Inflammatory macrophage treated with lipopolysaccharide for 4 hours (primary cell): ENCODE measurements at regions not wholly inside any gene's neighbourhood (a gene's known extent, or its start where the extent isn't known, plus 50 kb on each side); places are given as distances from the start of the nearest gene placed in this dataset.

Experiments used
- DNase-seq: peaks from one replicate; pipeline ENCODE4 v3.0.0-alpha.2; 2020

DNA sequence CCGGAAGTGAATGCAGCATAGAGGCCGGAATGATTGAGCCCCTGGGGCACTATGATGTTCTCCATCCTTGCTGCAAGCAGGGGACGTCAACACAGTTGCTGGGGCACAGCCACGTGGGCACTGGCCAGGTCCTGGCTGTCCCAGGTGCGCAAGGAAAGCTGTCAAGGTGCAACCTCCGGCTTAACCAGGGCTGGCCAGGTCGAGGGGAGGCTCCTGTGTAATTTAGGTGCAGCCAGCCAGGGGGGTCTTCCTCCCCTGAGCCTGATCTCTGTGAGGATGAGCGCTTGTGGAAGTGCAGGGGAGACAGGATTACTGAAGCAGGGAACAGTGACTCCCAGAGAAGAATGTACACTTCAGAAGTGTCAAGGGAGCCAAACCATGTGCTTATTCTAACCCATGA is 852.8 kb upstream of the TMEM132C start:
- no peak for DNase-seq

DNA sequence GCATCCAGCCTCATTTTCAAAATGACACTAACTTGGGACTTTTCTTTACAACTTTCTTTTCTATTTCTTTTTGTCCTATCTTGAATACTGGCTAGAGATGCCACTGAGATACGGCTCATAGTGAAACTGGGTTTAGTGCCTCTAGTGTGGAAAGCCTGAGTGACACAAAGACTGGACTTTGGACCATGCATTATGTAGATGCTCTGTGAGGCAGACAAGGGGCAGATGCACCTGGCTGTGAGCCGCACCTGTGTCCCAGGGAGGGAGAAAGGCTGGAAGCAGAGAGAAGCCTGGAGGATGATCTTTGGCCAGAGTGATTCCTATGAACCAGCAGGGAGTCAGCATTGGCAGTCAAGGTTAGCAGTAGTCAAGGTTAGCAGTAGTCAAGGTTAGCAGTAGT is 852.3 kb upstream of the TMEM132C start:
- no peak for DNase-seq

DNA sequence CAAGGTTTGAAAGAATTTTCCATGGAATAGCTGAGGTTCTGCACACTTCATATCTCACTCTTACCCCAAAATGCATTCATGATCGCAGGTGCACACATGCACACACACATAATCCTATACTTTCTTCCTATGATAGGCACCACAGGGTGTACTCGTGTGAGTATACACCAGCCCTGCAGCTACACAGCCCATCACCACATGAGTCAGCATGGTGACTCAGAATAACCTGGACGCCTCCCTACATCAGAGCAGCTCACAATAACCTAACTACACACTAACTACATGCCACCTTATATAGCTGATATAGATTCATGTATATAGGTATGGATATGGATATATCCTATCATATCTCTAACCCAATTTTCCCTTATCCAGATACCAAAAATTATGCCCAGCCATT is 850.2 kb upstream of the TMEM132C start:
- no peak for DNase-seq

DNA sequence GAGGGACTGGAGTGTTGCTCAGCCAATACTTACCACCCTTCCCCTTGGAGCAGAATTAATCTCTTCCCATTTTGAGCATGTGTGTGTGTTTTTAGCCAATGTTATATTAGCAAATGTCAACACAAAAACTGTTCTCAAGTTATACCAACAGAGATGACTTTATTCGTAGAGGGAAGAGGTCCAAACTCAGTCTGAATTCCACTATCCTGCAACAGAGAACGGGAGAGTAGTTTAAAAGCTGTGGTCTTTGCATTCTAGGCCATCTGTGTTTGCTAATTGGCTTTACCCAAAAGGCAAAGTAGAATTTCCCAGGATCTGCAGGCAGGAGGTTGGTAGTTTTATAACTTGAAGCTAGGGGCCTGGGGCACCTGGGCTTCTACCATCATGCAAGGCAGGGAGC is 847.9 kb upstream of the TMEM132C start:
- no peak for DNase-seq

DNA sequence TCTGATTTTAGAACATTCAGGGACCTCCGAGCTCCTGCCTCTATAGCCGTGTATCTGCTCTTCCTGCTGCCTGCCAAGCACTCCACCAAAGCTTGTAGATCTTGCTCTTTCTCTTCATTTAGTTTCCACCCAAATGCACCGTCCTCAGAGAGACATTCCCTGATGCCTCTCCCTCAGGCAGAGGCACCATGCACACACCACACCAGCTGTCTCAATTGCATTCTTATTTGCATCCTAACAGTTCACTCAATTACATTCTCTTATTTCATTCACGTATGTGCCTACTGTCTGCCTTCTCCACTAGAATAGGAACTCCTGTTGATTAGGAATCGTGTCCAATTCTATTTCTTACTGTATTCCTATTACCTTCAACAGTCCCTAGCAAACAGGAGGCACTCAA is 845.4 kb upstream of the TMEM132C start:
- DNase-seq, result no peak

DNA sequence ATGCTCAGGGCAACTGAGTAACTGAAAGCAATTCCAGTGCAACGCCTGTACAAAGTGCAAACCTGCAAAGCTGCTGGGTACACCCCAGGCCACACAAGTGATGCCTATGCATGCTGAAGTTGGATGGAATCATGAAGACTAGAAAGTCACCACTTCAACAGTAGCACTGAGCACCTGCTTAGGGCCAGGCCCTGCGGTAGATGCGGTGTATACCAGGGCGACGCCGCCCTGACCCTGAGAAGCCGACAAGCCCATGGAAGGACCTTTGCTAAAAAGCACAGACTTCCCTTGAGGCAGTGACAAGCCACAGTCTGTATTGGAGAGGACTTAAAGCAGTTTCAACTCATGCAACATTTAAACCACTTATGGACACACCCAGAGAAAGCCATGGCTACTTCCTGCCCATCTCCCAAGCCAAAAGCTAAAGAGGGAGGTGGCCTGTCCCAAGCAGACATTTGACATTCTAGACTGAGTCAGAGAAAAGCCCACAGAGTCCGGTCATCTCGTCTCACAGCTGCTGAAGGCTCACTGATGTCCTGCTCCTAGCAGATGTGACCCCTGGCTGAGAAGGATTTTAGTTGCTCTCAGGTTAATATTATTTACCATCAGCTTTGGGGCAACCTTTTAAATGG is 843.9 kb upstream of the TMEM132C start:
- DNase-seq, result no peak

DNA sequence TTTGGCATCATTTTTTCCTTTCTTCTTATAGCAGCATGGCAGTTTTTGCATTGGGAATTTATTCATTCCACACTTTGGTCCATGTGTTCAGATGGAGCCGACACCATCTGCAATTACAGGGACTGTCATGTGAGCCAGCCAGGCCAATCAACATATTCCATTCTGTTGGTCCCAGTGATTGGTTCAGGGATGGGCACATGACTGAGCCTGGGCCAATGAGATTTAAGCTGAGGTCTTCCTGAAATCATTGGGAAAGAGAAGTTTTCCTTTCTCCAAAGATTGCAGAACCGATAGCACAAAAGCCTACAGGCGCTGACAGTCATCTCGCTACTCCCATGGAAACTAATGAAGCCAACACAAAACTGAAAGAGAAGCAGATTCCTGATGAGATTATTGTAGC is 841.5 kb upstream of the TMEM132C start:
- no peak for DNase-seq

DNA sequence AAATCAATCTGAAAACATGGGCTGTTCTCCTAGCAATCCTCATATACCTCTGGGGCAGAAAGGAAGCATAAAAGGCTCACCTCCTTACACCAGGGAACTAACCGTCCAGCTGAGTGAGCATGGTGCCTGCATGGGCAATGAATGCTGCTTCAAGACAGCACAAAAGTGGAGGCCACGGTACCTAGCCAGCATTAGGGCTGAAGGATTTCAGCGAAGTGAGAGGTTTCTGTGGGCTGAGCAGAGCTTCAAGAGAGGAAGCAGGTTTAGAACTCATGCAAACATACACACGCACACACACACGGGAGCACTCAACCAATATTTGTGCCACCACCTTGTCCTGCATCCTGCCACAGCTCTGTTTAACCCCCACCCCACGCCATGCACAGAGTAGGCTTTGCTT is 838.5 kb upstream of the TMEM132C start:
- DNase-seq, result no peak

DNA sequence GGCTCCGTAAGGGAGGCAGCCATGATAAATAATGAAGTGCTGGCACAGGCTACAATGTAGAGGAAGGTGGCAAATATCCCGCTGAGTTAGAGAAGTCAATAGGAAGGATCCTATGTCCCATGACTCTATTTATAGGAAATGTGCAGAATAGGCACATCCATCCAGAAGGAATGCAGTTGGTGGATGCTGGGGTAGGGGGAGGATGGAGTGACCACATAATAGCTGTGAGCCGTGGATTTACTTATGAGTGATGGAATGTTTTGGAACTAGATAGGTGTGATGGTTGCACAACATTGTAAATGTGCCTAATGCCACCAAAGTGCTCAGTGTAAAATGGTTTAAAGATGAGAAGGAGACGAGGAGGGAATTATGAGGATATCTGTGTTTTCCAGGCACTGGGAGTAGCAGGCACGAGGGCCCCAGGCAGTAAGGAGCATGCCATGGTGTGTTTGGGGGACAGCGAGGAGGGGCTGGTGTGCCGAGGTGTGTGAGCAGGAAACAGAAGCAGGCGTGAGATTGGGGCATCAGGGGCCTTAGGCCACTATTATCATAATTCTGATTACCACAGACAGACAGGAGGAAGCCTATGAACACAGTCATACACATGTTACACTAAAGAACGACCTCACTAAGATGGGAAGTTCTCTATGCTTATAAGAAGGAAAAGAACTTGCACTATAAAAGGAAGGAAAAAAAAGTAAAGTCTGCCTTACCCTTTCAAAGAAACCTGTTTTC is 837.3 kb upstream of the TMEM132C start:
- no peak for DNase-seq

DNA sequence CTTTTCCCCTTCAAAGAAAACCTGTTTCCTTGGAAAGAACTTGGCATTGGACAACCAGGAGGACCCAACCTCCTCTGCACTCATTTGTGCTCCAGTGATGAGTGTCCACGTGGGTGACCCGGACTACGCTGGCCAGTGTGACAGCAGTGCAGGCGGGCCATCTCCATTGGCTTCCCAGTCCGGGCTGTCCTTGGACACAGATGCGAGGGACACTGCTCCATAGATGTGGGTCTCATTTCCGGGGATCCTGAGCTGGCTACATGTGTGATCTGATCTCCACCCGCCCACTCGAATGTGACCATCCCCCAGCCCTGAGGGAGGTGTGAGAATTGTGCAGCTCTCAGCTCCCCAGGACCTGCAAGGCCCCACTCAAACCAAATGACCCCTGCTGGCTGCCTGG is 836.6 kb upstream of the TMEM132C start:
- no peak for DNase-seq

DNA sequence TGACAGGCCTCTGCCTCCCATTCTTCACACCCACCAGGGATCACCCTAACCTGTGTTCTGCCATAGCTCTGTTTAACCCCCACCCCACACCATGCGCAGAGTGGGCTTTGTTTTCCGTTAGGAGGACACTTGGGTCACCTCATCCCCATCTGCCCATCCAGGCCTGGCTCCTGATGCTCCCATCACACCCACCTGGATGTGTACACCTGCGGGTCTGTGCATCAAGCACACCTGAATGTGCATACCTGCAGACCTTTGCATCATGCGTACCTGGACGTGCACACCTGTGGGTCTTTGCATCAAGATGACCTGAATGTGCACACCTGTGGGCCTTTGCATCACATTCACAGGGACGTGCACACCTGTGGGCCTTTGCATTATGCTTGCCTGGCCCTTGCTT is 835.8 kb upstream of the TMEM132C start:
- no peak for DNase-seq

DNA sequence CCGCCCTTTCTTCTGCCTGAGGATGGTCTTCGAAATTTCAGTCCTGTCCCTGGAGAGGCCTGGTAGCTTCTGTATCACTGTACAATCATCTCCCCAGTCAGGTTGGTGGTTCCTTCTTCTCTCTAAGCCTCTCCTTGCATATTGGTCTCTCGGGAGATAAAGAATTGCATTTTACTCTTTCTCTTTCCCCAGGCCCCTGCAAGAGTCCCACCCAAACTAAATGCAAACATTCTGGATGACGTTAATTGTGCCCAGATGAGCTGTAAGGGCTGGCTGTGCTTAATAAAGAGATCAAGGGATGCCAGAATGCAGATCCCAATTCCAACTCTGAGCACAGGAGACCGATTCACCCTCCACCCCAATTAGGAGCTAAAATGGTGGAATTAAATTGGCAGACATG is 835.4 kb upstream of the TMEM132C start:
- no peak for DNase-seq

DNA sequence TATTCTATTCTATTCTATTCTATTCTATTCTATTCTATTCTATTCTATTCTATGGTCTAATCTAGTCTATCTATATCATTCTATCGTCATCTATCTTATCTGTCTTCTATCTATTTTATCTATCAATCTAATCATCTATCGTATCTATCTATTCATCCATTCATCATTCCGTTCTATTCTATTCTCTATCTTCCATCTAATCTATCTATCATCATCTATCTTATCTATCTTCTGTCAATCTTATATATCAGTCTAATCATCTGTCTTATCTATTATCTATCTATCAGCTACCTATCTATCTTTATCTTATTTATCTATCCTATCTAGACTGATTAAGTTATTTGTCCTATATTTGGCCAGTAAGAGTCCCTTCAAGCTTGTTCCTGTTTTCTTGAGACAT is 831.5 kb upstream of the TMEM132C start:
- DNase-seq, result no peak

DNA sequence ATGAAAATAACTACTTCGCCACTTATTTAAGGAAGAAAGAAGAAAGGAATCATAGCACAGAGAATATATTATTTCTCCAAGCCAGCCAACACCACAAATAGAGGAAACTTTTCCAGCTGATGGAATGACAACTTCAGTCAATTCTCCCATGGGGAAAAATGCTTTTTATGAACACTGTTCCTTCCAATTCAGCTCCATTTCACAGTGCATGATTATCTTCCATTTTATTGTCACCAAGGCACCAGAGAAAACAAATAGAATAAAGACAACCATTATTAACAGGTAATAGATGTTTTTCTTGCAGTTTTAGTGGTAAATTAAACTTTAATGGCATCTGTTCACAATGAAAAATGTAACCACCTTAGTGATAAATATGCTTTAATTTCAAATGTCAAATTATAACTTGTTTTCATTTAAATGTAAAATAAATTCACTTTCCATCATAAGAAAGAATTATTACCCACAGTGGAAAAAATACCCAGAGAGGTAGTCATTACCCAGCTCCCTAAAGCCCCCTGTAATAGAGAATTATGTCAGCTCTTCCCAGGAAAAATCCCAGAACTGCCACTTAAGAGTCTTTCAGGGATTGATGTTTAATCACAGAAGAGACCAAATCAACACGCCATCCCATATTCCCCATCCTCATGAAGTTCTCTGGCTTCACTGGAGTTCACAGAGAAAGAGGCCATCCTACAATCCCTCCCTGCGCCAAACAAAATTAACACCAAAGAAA is 828.3 kb upstream of the TMEM132C start:
- DNase-seq, result no peak

DNA sequence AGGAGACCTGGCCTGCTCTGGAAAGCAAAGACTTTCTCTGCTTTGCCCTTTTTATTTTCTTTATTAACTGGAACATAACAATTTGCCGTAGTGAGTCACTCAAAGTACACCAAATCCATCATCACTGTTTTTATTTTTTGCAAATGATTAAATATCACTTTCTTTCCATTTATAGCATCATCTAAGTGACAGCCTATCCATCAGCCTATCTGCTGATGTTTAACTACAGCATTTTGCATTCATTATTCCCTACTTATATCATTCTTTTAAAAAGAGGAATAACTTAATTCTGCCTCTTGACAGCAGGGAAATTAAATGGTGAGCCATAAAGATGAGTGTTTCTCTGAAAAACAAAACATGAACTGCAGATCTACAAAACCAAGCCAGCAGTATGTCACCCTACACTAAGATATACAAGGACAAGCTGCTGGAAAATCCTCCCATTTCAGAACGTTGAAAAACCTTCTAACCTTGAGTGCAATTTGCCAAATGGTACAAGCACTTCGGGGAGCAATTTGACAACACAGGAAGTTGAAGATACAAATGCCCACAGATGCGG is 821.3 kb upstream of the TMEM132C start:
- no peak for DNase-seq

DNA sequence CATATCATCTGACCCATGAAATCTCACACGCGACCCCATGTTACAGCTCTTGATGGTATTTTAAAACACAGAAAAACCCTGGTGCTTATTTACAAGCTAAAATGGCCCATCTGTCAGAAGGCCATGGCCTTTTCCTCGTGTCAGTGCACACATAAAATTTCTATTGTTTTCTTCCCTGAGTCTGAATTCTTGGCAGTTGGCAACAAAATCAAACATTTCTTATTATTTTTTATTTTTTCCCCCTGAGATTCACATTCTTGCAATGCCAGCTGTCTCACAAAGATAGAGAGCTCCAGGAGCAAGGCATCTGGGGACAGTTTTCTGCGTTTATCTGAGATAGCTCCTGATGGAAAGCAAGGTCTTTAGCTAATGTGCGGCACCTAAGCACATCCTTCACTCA is 818.1 kb upstream of the TMEM132C start:
- no peak for DNase-seq

DNA sequence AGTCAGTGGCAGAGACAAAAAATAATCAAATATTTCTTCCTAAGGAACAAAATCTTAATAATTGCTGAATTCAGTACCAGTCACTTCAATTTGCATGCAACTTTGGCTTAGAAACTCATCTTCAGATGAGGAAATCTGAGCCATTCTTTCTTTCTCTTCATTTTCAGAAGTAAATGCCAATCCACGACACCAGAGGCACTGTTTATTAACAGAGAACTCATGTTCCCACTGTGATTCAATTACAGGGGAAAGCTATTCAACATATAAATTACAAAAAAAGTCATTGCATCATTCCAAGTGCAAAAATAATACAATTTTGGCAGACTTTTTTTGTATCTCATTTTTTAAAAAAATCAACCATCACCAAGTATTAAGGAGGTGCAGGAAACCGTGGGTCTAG is 816.1 kb upstream of the TMEM132C start:
- DNase-seq, result no peak

DNA sequence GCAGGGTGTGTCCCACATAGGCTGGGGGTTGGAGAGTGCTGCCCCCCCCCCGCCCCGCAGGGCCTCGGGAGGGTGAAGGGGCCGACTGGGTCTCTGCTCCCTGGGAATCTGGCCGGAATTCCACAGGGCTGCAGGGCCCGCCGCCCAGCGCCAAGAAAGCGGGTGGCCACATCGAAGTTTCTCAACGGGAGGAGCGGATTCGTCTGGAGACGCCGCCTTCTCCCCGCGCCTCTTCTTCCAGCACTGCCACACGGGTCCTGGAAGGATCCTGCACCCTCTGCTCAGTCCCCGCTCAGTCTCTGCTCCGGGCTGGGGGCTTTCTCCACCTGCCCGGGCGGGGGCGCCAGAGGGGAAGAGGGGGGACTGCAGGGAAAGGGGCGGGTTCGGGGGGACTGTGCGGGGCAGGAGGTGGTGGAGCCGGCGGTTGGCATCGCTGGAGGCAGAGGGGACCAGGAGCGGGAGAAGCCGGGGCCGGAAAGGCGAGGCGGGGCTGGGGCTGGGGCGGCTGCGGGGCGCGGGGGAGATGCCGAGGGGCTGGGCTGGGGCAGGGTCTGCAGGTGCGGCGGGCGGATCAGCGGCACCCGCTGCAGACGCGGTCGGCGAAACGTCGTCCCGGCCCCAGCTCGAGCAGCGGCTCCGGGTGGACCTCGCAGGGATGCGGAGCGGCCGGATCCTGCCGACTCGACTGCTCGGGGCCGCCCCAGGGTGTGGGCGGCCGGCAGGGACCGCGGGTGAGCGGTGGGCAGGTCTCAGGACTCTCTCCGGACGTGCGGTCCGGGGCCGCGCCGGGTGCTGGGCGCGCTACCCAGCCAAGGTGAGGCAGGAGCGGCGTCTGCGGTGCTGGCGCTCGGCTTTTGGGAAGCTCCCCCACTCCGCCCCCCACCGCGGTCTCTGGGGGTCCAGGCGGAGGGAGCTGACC is 811.4 kb upstream of the TMEM132C start:
- no peak for DNase-seq

DNA sequence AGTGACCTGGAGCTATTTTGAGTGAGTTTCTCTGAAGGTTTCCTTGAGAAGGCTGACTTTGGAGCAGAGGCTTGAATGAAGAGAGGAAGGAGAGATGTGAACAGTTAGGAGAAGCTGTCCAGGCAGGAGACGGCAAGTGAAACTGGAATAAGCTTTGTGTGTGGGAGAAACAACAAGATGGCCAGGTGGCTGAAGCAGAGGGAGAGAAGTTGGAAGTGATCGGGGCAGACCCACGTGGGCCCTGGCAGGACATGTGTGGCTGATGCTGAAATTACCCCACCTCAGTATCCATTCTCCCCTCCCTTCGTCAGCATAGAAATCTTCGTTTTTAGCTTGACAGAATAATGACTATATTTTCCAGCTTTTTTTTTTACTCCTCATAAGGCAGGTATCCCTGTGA is 809.2 kb upstream of the TMEM132C start:
- DNase-seq, result no peak

DNA sequence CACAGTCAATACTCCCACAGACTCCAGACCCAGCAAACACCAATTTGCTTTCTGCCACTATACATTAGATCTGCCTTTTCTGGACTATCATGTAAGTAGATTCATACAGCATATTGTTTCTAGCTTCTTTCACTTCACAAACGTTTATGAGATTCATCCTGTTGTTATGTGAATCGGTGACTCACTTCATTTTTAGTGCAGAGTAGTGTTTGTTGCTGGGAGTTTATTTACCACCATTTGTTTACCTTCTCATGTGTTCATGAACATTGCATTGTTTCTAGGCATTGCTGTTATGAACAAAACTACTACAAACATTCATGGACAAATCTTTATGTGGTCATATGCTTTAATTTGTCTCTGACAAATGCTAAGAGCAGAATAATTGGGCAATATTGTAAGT is 807.8 kb upstream of the TMEM132C start:
- DNase-seq, result no peak

DNA sequence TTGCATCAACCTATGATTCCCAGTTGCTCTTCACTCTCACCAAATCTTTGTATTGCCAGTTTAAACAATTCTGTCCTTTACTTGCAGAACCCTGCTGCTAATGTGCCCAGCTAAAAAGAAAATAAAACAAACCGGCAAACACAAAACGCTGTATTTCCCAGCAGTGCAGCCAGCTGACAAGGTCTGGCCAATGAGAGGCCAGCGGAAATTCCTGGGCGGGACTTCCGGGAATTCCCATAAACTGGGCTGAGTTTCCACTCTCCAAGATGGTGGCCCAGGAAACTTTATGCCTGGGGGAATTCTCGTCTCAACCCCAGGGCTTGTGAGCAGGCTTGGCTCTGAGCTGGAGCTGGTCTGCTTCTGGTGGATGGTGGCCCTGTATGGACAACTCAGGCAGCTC is 807.3 kb upstream of the TMEM132C start:
- no peak for DNase-seq

DNA sequence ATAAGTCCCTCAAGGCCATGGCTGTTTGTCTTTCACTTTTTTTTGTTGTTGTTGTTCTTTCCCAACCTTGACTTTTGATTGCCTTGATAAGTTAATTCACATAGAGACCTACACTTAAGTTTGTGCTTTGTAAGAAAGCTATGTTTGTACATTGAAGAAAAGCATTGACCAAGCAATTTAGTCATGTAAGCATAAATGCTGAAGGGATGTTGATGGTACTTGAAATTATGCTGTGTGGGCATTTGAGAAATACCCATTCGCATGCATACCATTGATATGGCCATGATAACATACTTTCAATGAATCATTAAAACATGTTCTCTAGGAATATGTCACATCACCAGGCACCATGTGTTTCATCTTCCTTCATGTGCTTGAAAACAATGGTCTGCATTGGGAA is 803.7 kb upstream of the TMEM132C start:
- DNase-seq, result no peak

DNA sequence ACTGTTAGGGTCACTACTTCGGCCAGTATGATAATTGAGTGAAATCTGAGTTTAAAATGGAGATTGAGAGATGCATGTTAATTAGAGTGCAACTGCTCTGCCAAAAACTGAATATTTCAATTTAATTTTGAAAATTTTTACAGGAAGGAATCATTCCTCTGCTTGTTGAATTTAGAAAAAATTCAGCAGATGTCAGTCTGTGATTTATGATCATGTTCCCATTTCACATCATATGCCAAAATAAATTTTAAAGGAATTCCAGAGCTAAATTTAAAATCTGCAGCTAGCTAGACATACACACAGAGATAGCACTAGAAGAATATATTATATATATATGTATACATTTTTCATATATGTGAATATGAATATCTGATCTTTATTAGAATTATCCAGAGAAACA is 797.6 kb upstream of the TMEM132C start:
- no peak for DNase-seq
